Kidney (tissue), 13 donors: ENCODE measurements at regions not wholly inside any gene's neighbourhood (a gene's known extent, or its start where the extent isn't known, plus 50 kb on each side); places are given as distances from the start of the nearest gene placed in this dataset.
A peak's percentile ranks its signal among the peaks of the same experiment; 100 is the strongest.

Experiments
- DNase-seq, 5 donors: peaks; one replicate each; pipeline ENCODE4 v3.0.0-alpha.2; 2013 to 2020
- FAIRE-seq: peaks from 2 replicates; lab custom pipeline; 2012; peaks lifted over from hg19 to GRCh38; lab: Jason Lieb, UNC
- H3K27ac ChIP-seq, 2 donors: one replicate each; pipeline ENCODE4 v1.7.0; 2013; ENCODE audit warnings: low read depth in 2 of 2, low read length in 2 of 2, inconsistent platforms in 1 of 2
- H3K27me3 ChIP-seq: one replicate; pipeline ENCODE4 v1.7.1; 2013; ENCODE audit warnings: low read length, inconsistent platforms; ENCODE audit not compliant: control insufficient read depth, insufficient read depth
- H3K36me3 ChIP-seq, 3 donors: one replicate each; pipeline versions ENCODE4 v1.7.0 to v1.7.1; 2013; ENCODE audit warnings: low read length in 3 of 3, control low read depth in 1 of 3, inconsistent platforms in 1 of 3; ENCODE audit not compliant: insufficient read depth in 3 of 3, control insufficient read depth in 2 of 3
- H3K4me1 ChIP-seq, 3 donors: one replicate each; pipeline versions ENCODE4 v1.7.0 to v1.7.1; 2013; ENCODE audit warnings: low read length in 3 of 3, inconsistent platforms in 1 of 3, low read depth in 1 of 3; ENCODE audit not compliant: control insufficient read depth in 2 of 3, insufficient read depth in 2 of 3
- H3K4me3 ChIP-seq, 3 donors: one replicate each; pipeline versions ENCODE4 v1.7.0 to v1.8.1; 2013; ENCODE audit warnings: low read length in 3 of 3, control low read depth in 1 of 3, inconsistent platforms in 1 of 3
- H3K9ac ChIP-seq, 3 donors: one replicate each; pipeline versions ENCODE4 v1.7.0 to v1.7.1; 2013; ENCODE audit warnings: low read length in 3 of 3, control low read depth in 1 of 3, inconsistent platforms in 1 of 3
- H3K9me3 ChIP-seq, 3 donors: one replicate each; pipeline versions ENCODE4 v1.7.0 to v1.7.1; 2013; ENCODE audit warnings: low read length in 3 of 3, control low read depth in 1 of 3, inconsistent platforms in 1 of 3; ENCODE audit not compliant: control insufficient read depth in 2 of 3, insufficient read depth in 1 of 3
- CTCF ChIP-seq: IDR thresholded peaks from 3 replicates; pipeline ENCODE4 v1.5.1; 2012; ENCODE audit warnings: mild to moderate bottlenecking, moderate library complexity, borderline replicate concordance; ENCODE audit not compliant: insufficient read depth; ENCODE audit errors: extremely low read depth
- intact Hi-C: fragments of 100-400 bp; cut with DNase I; formaldehyde crosslinking; loops from one replicate; pipeline ENCODE4 v1.11.1; 2022
- donor health status: control.
- donor health status: control.
- donor health status: control.
- donor health status: control.
- donor health status: control.
- donor health status: DM: yes; HTN: yes; CAD: no.
- donor health status: Normal renal cell carcinoma (clear cell type).

DNA sequence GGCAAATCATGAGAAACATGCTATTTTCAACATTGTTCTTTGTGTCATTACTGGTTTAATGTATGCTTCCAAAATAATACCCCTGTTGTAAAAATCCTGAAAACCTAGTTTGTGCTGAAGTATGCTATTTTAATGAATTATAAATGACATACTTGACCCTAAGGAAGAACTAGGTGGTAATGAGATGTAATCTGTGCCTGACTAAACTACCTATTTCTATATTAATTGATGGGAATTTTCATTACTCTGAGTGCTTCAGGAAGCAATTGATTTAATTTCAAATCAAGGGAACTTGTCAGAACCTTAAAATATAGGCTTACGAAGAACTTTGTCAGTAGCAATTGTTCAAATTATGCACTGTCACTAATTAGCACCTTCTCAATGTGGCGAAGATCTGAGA lies 1005.6 kb upstream of the SLC10A2 start:
- no peak for TF ChIP-seq CTCF
- H3K4me3 ChIP-seq, result no peak overlapping the region
- no peak overlapping the region for H3K27ac ChIP-seq
- no peak overlapping the region for H3K9ac ChIP-seq
- H3K9me3 ChIP-seq, result no peaks in the 10 kb centered on the region
- DNase-seq (no peak), FAIRE-seq (no peak)
- intact Hi-C loops, result no loop called here
- H3K27me3 ChIP-seq, result no peaks in the 10 kb centered on the region
- no peaks in the 10 kb centered on the region for H3K36me3 ChIP-seq
- no peaks in the 10 kb centered on the region for H3K4me1 ChIP-seq

- Histone ChIP-seq H3K27ac (no peak overlapping the region), H3K9ac (no peak overlapping the region), H3K4me1 (no peaks in the 10 kb centered on the region), H3K9me3 (no peaks in the 10 kb centered on the region), H3K4me3 (no peak overlapping the region), H3K36me3 (no peaks in the 10 kb centered on the region), H3K27me3 (no peaks in the 10 kb centered on the region)
- FAIRE-seq, result no peak
- intact Hi-C loops, result no loop called here
- DNase-seq, result no peak
- no peak for TF ChIP-seq CTCF
Observed at GRCh38 chr13:104065328-104065727, 999.1 kb upstream of the SLC10A2 start.

- H3K9me3 ChIP-seq, result no peaks in the 10 kb centered on the region
- no peaks in the 10 kb centered on the region for H3K27me3 ChIP-seq
- no peak overlapping the region for H3K4me3 ChIP-seq
- DNase-seq (peak in 2 of 5 donors; percentile 6 to 9), FAIRE-seq (no peak)
- no peaks in the 10 kb centered on the region for H3K36me3 ChIP-seq
- no peaks in the 10 kb centered on the region for H3K4me1 ChIP-seq
- H3K27ac ChIP-seq, result no peak overlapping the region
- H3K9ac ChIP-seq, result no peak overlapping the region
- intact Hi-C loops, result no loop called here
- TF ChIP-seq CTCF, result no peak
Observed at GRCh38 chr13:104057861-104058260, 991.6 kb upstream of the SLC10A2 start.

DNA sequence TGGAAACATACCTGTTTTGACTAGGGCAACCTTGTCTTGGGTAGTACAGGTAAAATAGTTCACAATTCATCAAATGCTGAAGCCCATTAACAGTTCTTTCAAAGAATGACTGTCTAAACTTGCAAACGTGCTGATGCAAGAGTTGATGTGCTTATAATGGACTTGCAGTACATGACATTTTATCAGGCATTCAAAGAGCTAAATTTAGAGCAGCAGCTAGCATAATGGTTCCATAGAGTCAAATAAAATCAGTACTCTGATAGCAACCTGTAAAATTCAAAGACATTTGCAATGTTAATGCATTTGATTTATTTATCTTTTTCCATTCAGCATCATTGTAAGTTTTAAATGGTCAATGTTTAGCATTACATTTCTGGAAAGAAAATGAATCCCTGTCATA lies 979.7 kb upstream of the SLC10A2 start:
- no peak for TF ChIP-seq CTCF
- no peak for FAIRE-seq

More for the DNA sequence above, 979.7 kb upstream of the SLC10A2 start:
- intact Hi-C loops, result no loop called here
- H3K9me3 ChIP-seq, result peaks cover 0 to 4% (median 0%) of the 10 kb centered on the region in 3 donors
- DNase-seq, result no peak
- H3K4me3 ChIP-seq, result no peak overlapping the region
- no peak overlapping the region for H3K27ac ChIP-seq
- no peak overlapping the region for H3K9ac ChIP-seq
- H3K4me1 ChIP-seq, result no peaks in the 10 kb centered on the region
- no peaks in the 10 kb centered on the region for H3K27me3 ChIP-seq
- no peaks in the 10 kb centered on the region for H3K36me3 ChIP-seq
